ENCODE measurements at regions not wholly inside any gene's neighbourhood (a gene's known extent, or its start where the extent isn't known, plus 50 kb on each side); places are given as distances from the start of the nearest gene placed in this dataset.
"Not testable (repeated sequence)": the region's sequence is repeated elsewhere in the genome, so short reads cannot be mapped to it uniquely, and the experiment has no call there.

- no peak for DNase-seq
Measured at GRCh38 chrX:8105531-8105930, 65.5 kb downstream of the VCX2 start.

GRCh38 chrX:8103655-8104054 lies 67.4 kb downstream of the VCX2 start:
- no peak for DNase-seq

GRCh38 chrX:8091510-8091909 lies 79.6 kb downstream of the VCX2 start:
- DNase-seq = no peak

- DNase-seq = no peak
Measured at GRCh38 chrX:8090906-8091305, 80.2 kb downstream of the VCX2 start.

GRCh38 chrX:8090482-8090881 lies 80.6 kb downstream of the VCX2 start:
- no peak for DNase-seq

GRCh38 chrX:8089141-8089540 lies 81.9 kb downstream of the VCX2 start:
- no peak for DNase-seq

- DNase-seq = no peak
Measured at GRCh38 chrX:8084006-8084405, 87.1 kb downstream of the VCX2 start.

- no peak for DNase-seq
Measured at GRCh38 chrX:8083286-8083685, 87.8 kb downstream of the VCX2 start.

GRCh38 chrX:8075636-8076035 lies 95.4 kb downstream of the VCX2 start:
- no peak for DNase-seq

GRCh38 chrX:8067754-8068462 lies 103.2 kb downstream of the VCX2 start:
- no peak for DNase-seq

- DNase-seq = no peak
Measured at GRCh38 chrX:8052909-8053308, 118.2 kb downstream of the VCX2 start.

- DNase-seq = no peak
Measured at GRCh38 chrX:8049827-8050226, 121.2 kb downstream of the VCX2 start.

- no peak for DNase-seq
Measured at GRCh38 chrX:8048466-8048865, 121.3 kb upstream of the PNPLA4 start.

- no peak for DNase-seq
Measured at GRCh38 chrX:8044947-8045346, 117.7 kb upstream of the PNPLA4 start.

- no peak for DNase-seq
Measured at GRCh38 chrX:8043546-8043945, 116.3 kb upstream of the PNPLA4 start.

- DNase-seq = no peak
Measured at GRCh38 chrX:8043121-8043520, 115.9 kb upstream of the PNPLA4 start.

GRCh38 chrX:8042304-8042703 lies 115.1 kb upstream of the PNPLA4 start:
- DNase-seq = no peak

- DNase-seq = not testable (repeated sequence)
Measured at GRCh38 chrX:8039711-8040110, 112.5 kb upstream of the PNPLA4 start.

GRCh38 chrX:8037593-8038348 lies 110.6 kb upstream of the PNPLA4 start:
- DNase-seq = no peak

GRCh38 chrX:8036914-8037313 lies 109.7 kb upstream of the PNPLA4 start:
- no peak for DNase-seq

GRCh38 chrX:8034058-8034457 lies 106.8 kb upstream of the PNPLA4 start:
- no peak for DNase-seq

- no peak for DNase-seq
Measured at GRCh38 chrX:8033175-8033574, 106.0 kb upstream of the PNPLA4 start.

- DNase-seq = no peak
Measured at GRCh38 chrX:8030361-8030760, 103.1 kb upstream of the PNPLA4 start.

GRCh38 chrX:8027827-8028226 lies 100.6 kb upstream of the PNPLA4 start:
- no peak for DNase-seq

- no peak for DNase-seq
Measured at GRCh38 chrX:8025705-8026104, 98.5 kb upstream of the PNPLA4 start.

Measured in GF-D8 (cell line).